Kidney epithelial cell (primary cell): ENCODE measurements at regions not wholly inside any gene's neighbourhood (a gene's known extent, or its start where the extent isn't known, plus 50 kb on each side); places are given as distances from the start of the nearest gene placed in this dataset.

Experiments used
- DNase-seq: peaks from one replicate; pipeline ENCODE4 v3.0.0-alpha.2; 2010; ENCODE audit warnings: low read depth
- H3K27me3 ChIP-seq: 2 replicates; pipeline ENCODE4 v1.6.0; 2011; ENCODE audit warnings: low read length; ENCODE audit not compliant: control insufficient read depth, insufficient read depth
- H3K36me3 ChIP-seq: 2 replicates; pipeline ENCODE4 v1.5.1; 2011; ENCODE audit warnings: low read length; ENCODE audit not compliant: control insufficient read depth, insufficient read depth
- H3K4me3 ChIP-seq: 2 replicates; pipeline ENCODE4 v1.5.1; 2011; ENCODE audit warnings: low read depth, mild to moderate bottlenecking, control low read depth, low read length
- CTCF ChIP-seq: IDR thresholded peaks from 2 replicates; pipeline ENCODE4 v1.5.1; 2011; ENCODE audit warnings: mild to moderate bottlenecking, moderate library complexity, low read length, control low read depth, inconsistent platforms; ENCODE audit not compliant: insufficient read depth, poor library complexity, severe bottlenecking

- Histone ChIP-seq H3K36me3 (no peaks in the 10 kb centered on the region), H3K4me3 (no peak overlapping the region), H3K27me3 (no peaks in the 10 kb centered on the region)
- TF ChIP-seq CTCF, result no peak
- no peak for DNase-seq
Measured at GRCh38 chr20:3316136-3316535, 77.1 kb upstream of the SLC4A11 start.

- DNase-seq, result no peak
- TF ChIP-seq CTCF, result no peak
- Histone ChIP-seq H3K4me3 (no peak overlapping the region), H3K27me3 (no peaks in the 10 kb centered on the region), H3K36me3 (no peaks in the 10 kb centered on the region)
Measured at GRCh38 chr20:3315136-3315535, 76.1 kb upstream of the SLC4A11 start.

GRCh38 chr20:3314391-3314790, 75.4 kb upstream of the SLC4A11 start:
- Histone ChIP-seq H3K36me3 (no peaks in the 10 kb centered on the region), H3K4me3 (no peak overlapping the region), H3K27me3 (no peaks in the 10 kb centered on the region)
- DNase-seq, result no peak
- no peak for TF ChIP-seq CTCF

- Histone ChIP-seq H3K36me3 (no peaks in the 10 kb centered on the region), H3K27me3 (no peaks in the 10 kb centered on the region), H3K4me3 (no peak overlapping the region)
- TF ChIP-seq CTCF, result no peak
- DNase-seq, result no peak
Measured at GRCh38 chr20:3313683-3314065, 74.7 kb upstream of the SLC4A11 start.

GRCh38 chr20:3312940-3313682, 74.1 kb upstream of the SLC4A11 start:
- H3K36me3 ChIP-seq, result no peaks in the 10 kb centered on the region
- H3K27me3 ChIP-seq, result no peaks in the 10 kb centered on the region
- no peak overlapping the region for H3K4me3 ChIP-seq
- DNase-seq, result peak; percentile 12
- TF ChIP-seq CTCF, result no peak

GRCh38 chr20:3311623-3312022, 72.6 kb upstream of the SLC4A11 start:
- no peak for DNase-seq
- Histone ChIP-seq H3K27me3 (no peaks in the 10 kb centered on the region), H3K4me3 (no peak overlapping the region), H3K36me3 (no peaks in the 10 kb centered on the region)
- TF ChIP-seq CTCF, result no peak
